ENCODE measurements at regions not wholly inside any gene's neighbourhood (a gene's known extent, or its start where the extent isn't known, plus 50 kb on each side); places are given as distances from the start of the nearest gene placed in this dataset.

- no peak for ATAC-seq
- ChIA-PET CTCF (no interaction called here), POLR2A (no interaction called here)
- Histone ChIP-seq H3K4me3 (no peak overlapping the region), H3K4me2 (no peak overlapping the region), H3K9me3 (0 out of 3 replicates have a peak, but pooled peaks cover 4% of the 10 kb centered on the region), H3K4me1 (no peaks in the 10 kb centered on the region), H3K27ac (no peak overlapping the region)
- 20% methylated on average over 3 of the region's 3 CpGs for WGBS (ENCODE audit: missing lambda C conversion rate)
- no peak for FAIRE-seq
- DNase-seq (ENCODE audit: low read depth in 1 of 2, low spot score in 1 of 2), result no peak
- TF ChIP-seq JUN (IDR thresholded peaks at IDR 0.05), result no peak
- TF ChIP-seq RCOR1 (IDR thresholded peaks at IDR 0.05; ENCODE audit: low read depth, low read length), result no peak
- no peak for TF ChIP-seq JUNB (IDR thresholded peaks at IDR 0.05)
- no peak for TF ChIP-seq SMC3 (IDR thresholded peaks at IDR 0.05)
- no peak for TF ChIP-seq HOXA7 (CRISPR knock-in tag; IDR thresholded peaks at IDR 0.05)
- no peak for TF ChIP-seq NPAS2 (CRISPR knock-in tag; IDR thresholded peaks at IDR 0.05; ENCODE audit: borderline replicate concordance)
- no peak for TF ChIP-seq CBX2 (IDR thresholded peaks at IDR 0.05; ENCODE audit: borderline replicate concordance, low read depth)
- no peak for TF ChIP-seq MYC (IDR thresholded peaks at IDR 0.05; ENCODE audit: borderline replicate concordance, low read length)
- TF ChIP-seq MAFK (IDR thresholded peaks at IDR 0.05; ENCODE audit: partially characterized antibody), result no peak
- TF ChIP-seq RARB (CRISPR knock-in tag; IDR thresholded peaks at IDR 0.05), result no peak
- TF ChIP-seq ESRRA (IDR thresholded peaks at IDR 0.05; ENCODE audit: borderline replicate concordance, low read length), result no peak
- TF ChIP-seq PHF8 (IDR thresholded peaks at IDR 0.05; ENCODE audit: borderline replicate concordance, low read depth), result no peak
- TF ChIP-seq NR3C1 (IDR thresholded peaks at IDR 0.05), result no peak
These were observed 970.2 kb upstream of the TYRP1 start for GRCh38 chr9:11722957-11723356.

GRCh38 chr9:11726659-11727058, 966.5 kb upstream of the TYRP1 start:
- 0 out of 3 replicates have a peak, but pooled peaks cover 4% of the 10 kb centered on the region for H3K9me3 ChIP-seq
- H3K4me2 ChIP-seq, result no peak overlapping the region
- ATAC-seq (no peak), DNase-seq (ENCODE audit: low read depth in 1 of 2, low spot score in 1 of 2) (no peak), FAIRE-seq (no peak)
- WGBS (ENCODE audit: missing lambda C conversion rate), result 0% methylated on average over 1 of the region's 1 CpG
- H3K4me1 ChIP-seq, result no peaks in the 10 kb centered on the region
- no peak for TF ChIP-seq KDM1A (IDR thresholded peaks at IDR 0.05; ENCODE audit: low read depth)
- no peak for TF ChIP-seq JUN (IDR thresholded peaks at IDR 0.05)
- TF ChIP-seq CTCF (IDR thresholded peaks at IDR 0.05), result no peak
- no peak for TF ChIP-seq SREBF2 (IDR thresholded peaks at IDR 0.05)
- no peak for TF ChIP-seq ESRRA (IDR thresholded peaks at IDR 0.05; ENCODE audit: borderline replicate concordance, low read length)
- no peak for TF ChIP-seq RARB (CRISPR knock-in tag; IDR thresholded peaks at IDR 0.05)
- no peak for TF ChIP-seq KDM5A (IDR thresholded peaks at IDR 0.05)
- no peak for TF ChIP-seq ATOH8 (CRISPR knock-in tag; IDR thresholded peaks at IDR 0.05; ENCODE audit: low read depth)
- no peak for TF ChIP-seq EP300 (IDR thresholded peaks at IDR 0.05)
- no peak for TF ChIP-seq ZSCAN20 (CRISPR knock-in tag; IDR thresholded peaks at IDR 0.05)
- no peak for TF ChIP-seq NFE2L2 (conservative IDR thresholded peaks at IDR 0.05; ENCODE audit: low read length)
- TF ChIP-seq CBX2 (IDR thresholded peaks at IDR 0.05; ENCODE audit: borderline replicate concordance, low read depth), result no peak
- TF ChIP-seq TP53 (CRISPR knock-in tag; IDR thresholded peaks at IDR 0.05), result no peak
- TF ChIP-seq EHF (CRISPR knock-in tag; IDR thresholded peaks at IDR 0.05), result no peak
- H3K27ac ChIP-seq, result no peak overlapping the region
- H3K4me3 ChIP-seq, result no peak overlapping the region
- ChIA-PET CTCF (no interaction called here), POLR2A (no interaction called here)

GRCh38 chr9:11735391-11735790, 957.8 kb upstream of the TYRP1 start:
- DNase-seq (ENCODE audit: low read depth in 1 of 2, low spot score in 1 of 2) (no peak), ATAC-seq (no peak), FAIRE-seq (no peak)
- ChIA-PET POLR2A (no interaction called here), CTCF (no interaction called here)
- WGBS (ENCODE audit: missing lambda C conversion rate), result 3% methylated on average over 1 of the region's 1 CpG
- TF ChIP-seq E2F6 (IDR thresholded peaks at IDR 0.05; ENCODE audit: borderline replicate concordance, low read depth) (no peak), KDM1A (IDR thresholded peaks at IDR 0.05; ENCODE audit: low read depth) (no peak), NR3C1 (IDR thresholded peaks at IDR 0.05) (no peak), ESRRA (IDR thresholded peaks at IDR 0.05; ENCODE audit: borderline replicate concordance, low read length) (no peak), EP300 (IDR thresholded peaks at IDR 0.05) (no peak), FOXS1 (CRISPR knock-in tag; IDR thresholded peaks at IDR 0.05) (no peak)
- no peak overlapping the region for H3K4me2 ChIP-seq
- no peak overlapping the region for H3K27ac ChIP-seq
- no peaks in the 10 kb centered on the region for H3K4me1 ChIP-seq
- no peak overlapping the region for H3K4me3 ChIP-seq
- no peaks in the 10 kb centered on the region; the same call in 1 of the 3 replicates for H3K9me3 ChIP-seq

Measured in A549 (cell line).